Lower leg skin (tissue), 4 donors: ENCODE measurements at regions not wholly inside any gene's neighbourhood (a gene's known extent, or its start where the extent isn't known, plus 50 kb on each side); places are given as distances from the start of the nearest gene placed in this dataset.
A peak's percentile ranks its signal among the peaks of the same experiment; 100 is the strongest.

Experiments
- DNase-seq, 2 donors: peaks; one replicate each; pipeline ENCODE4 v3.0.0-alpha.2; 2019; ENCODE audit warnings: low spot score in 2 of 2
- H3K4me3 ChIP-seq: fragments of 200-600 bp; sonication (generic); 2 replicates; pipeline ENCODE4 v1.5.1; 2017; ENCODE audit warnings: mild to moderate bottlenecking, low read depth; ENCODE audit not compliant: poor library complexity, severe bottlenecking
- POLR2A ChIP-seq, 2 donors: fragments of 450-650 bp; IDR thresholded peaks; one replicate each; pipeline ENCODE4 v1.6.1; 2016 to 2017; ENCODE audit warnings: antibody characterized with exemption in 2 of 2, mild to moderate bottlenecking in 1 of 2, moderate library complexity in 1 of 2
- WGBS, 2 donors: methylation state at CpG; one replicate each; pipeline ENCODE4 v1.1.5; 2018; 5-methylcytosine and 5-hydroxymethylcytosine counted together
- intact Hi-C: fragments of 100-400 bp; cut with DNase I; formaldehyde crosslinking; loops from one replicate; pipeline ENCODE4 v1.15.0; 2023; ENCODE audit warnings: low total_unique reads
- TF ChIP-seq, protein P1 (sequence below), 3 donors: fragments of 450-650 bp; IDR thresholded peaks; one replicate each; pipeline ENCODE4 v1.5.1; 2016; ENCODE audit warnings: antibody characterized with exemption in 3 of 3, mild to moderate bottlenecking in 3 of 3, moderate library complexity in 2 of 3

- intact Hi-C loops, result no loop called here
- DNase-seq, result no peak
- TF ChIP-seq, protein P1, sequence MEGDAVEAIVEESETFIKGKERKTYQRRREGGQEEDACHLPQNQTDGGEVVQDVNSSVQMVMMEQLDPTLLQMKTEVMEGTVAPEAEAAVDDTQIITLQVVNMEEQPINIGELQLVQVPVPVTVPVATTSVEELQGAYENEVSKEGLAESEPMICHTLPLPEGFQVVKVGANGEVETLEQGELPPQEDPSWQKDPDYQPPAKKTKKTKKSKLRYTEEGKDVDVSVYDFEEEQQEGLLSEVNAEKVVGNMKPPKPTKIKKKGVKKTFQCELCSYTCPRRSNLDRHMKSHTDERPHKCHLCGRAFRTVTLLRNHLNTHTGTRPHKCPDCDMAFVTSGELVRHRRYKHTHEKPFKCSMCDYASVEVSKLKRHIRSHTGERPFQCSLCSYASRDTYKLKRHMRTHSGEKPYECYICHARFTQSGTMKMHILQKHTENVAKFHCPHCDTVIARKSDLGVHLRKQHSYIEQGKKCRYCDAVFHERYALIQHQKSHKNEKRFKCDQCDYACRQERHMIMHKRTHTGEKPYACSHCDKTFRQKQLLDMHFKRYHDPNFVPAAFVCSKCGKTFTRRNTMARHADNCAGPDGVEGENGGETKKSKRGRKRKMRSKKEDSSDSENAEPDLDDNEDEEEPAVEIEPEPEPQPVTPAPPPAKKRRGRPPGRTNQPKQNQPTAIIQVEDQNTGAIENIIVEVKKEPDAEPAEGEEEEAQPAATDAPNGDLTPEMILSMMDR (IDR thresholded peaks at IDR 0.05), result no peak
- TF ChIP-seq POLR2A (IDR thresholded peaks at IDR 0.05), result no peak
- 70 to 72% methylated on average over 9 of the region's 9 CpGs for WGBS, 2 donors
- no peak overlapping the region for H3K4me3 ChIP-seq
Observed at GRCh38 chrX:39609941-39610340, 487.8 kb downstream of the BCOR start.

DNA sequence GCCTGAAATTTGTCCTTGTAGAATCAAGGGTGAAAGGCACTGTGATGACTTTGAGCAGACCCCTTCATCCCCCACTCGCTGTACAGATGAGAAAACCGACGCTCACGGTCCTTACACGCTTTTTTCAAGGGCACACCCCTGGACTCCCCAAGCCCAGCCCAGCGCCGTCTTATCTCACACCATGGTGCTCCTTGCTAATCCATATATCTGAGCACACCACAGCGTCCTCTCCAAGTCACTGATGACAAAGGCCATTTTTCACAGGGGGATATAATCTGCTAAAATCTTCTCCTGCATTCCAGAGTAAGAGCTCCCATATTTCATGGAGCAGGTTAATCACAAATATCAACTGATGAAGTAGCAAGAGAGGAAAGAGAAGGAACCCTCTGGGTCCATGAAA is 486.3 kb downstream of the BCOR start:
- no peak overlapping the region for H3K4me3 ChIP-seq
- TF ChIP-seq POLR2A (IDR thresholded peaks at IDR 0.05), result no peak
- TF ChIP-seq, protein P1 (IDR thresholded peaks at IDR 0.05), result no peak
- intact Hi-C loops, result no loop called here
- WGBS, 2 donors, result 88 to 95% methylated on average over 8 of the region's 8 CpGs
- no peak for DNase-seq

GRCh38 chrX:39613482-39613995 is 484.2 kb downstream of the BCOR start:
- TF ChIP-seq, protein P1 (IDR thresholded peaks at IDR 0.05), result no peak
- TF ChIP-seq POLR2A (IDR thresholded peaks at IDR 0.05), result no peak
- intact Hi-C loops, result no loop called here
- peak in 1 of 2 donors; percentile 86 for DNase-seq
- 1 to 21% methylated on average over 23 to 30 of the region's 33 CpGs for WGBS, 2 donors
- no peak overlapping the region for H3K4me3 ChIP-seq

- no peak for DNase-seq
- no peak overlapping the region for H3K4me3 ChIP-seq
- TF ChIP-seq, protein P1 (IDR thresholded peaks at IDR 0.05), result no peak
- no peak for TF ChIP-seq POLR2A (IDR thresholded peaks at IDR 0.05)
- 7 to 20% methylated on average over 16 to 21 of the region's 23 CpGs for WGBS, 2 donors
- intact Hi-C loops, result no loop called here
Observed at GRCh38 chrX:39613997-39614679, 483.6 kb downstream of the BCOR start.

DNA sequence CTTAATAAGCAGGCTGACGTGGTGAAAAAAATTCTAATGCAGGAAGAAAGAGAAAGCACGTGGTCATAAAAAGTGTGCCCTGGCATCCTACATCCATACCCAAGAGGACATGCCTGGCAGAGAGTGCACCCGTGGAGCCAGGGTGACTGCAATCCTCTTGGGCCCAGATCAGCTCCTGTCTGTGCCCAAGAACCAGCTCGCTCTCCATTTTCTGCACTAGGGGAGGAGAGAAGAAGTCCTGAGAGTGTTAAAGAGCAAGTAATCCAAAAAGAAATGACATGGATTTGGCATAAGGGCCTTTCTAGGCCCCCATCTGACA is 483.1 kb downstream of the BCOR start:
- no peak for DNase-seq
- H3K4me3 ChIP-seq, result no peak overlapping the region
- intact Hi-C loops, result no loop called here
- TF ChIP-seq POLR2A (IDR thresholded peaks at IDR 0.05), result no peak
- TF ChIP-seq, protein P1 (IDR thresholded peaks at IDR 0.05), result no peak
- WGBS, 2 donors, result 34 to 37% methylated on average over 4 of the region's 4 CpGs
